ENCODE measurements at regions not wholly inside any gene's neighbourhood (a gene's known extent, or its start where the extent isn't known, plus 50 kb on each side); places are given as distances from the start of the nearest gene placed in this dataset.

- no peak for DNase-seq (ENCODE audit: low spot score)
Observed at GRCh38 chr10:2950546-2950945, 116.8 kb upstream of the PFKP start.

DNA sequence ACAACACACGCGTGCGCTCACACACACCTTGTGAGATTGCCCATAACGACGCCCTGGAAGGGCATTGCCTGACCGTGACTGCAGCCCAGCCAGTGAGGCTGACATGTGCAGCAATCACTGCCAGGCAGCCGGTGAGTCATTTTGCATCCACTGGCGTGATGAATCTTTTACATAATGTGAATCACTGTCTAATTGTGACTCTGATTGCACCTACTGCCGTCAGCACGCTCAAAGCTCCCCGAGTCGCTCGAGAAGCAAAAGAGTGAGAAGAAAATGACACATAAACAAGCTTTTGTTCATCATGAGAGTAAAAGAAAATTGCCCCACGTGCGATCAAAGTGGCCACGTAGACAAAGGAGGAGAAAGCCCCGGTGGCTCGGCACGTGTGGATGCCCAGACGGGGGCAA lies 117.4 kb upstream of the PFKP start:
- DNase-seq (ENCODE audit: low spot score): no peak

GRCh38 chr10:2949221-2949947 lies 118.0 kb upstream of the PFKP start:
- DNase-seq (ENCODE audit: low spot score): no peak

DNA sequence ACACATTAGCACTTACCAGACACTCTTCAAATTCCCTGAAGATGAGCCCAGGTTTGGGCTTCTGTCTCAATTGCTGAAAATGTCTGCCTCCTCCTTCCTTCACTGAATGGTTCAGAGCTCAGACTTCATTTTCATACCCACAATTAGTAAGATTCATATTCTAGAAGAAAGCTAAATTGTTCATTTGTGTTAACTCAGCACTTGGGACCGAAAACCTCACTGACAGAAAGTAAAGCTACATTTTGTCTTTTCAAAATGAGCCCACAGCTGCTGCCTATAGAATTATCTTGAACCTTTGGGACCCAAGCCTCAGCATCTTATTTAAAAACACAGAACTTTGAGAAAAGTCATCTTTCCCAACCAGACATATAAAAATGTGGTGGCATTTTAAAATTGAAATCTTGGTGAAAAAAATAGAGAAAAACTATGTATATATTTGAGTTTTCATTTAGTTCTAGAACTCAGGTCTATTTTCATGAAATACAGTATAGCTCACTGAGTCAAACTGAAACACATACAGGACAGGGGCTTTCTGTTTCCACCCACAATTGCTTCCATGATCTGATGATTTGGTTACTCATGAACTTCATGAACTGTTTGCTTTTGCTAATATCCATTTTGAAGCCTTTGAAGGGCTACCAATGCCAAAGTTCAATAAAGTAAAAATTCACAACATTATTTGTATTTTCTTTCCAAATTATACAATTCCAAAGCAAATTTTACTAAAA lies 119.1 kb upstream of the PFKP start:
- DNase-seq (ENCODE audit: low spot score): no peak

DNA sequence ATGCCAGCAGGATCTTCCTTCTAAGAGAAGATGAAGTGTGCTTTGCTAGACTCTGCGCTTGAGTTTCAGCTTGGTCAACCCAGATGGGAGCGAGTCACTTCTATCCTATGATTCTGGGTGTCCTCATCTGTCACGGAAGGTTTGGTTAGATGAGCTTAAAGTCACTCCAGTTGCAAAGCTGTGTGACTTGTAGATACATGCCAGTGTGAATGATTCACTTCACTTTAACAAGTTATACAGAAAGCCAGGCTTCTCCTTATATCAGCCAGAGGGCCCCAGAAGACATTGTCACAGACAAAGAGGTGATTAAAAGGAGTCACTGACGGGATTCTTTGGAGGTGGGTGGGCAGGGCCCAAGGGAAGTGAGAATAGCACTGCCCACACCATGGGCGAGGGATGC lies 122.6 kb upstream of the PFKP start:
- DNase-seq (ENCODE audit: low spot score): no peak

GRCh38 chr10:2943932-2944614 lies 123.3 kb upstream of the PFKP start:
- no peak for DNase-seq (ENCODE audit: low spot score)

- no peak for DNase-seq (ENCODE audit: low spot score)
Observed at GRCh38 chr10:2942938-2943337, 124.4 kb upstream of the PFKP start.

GRCh38 chr10:2938869-2939268 lies 128.5 kb upstream of the PFKP start:
- no peak for DNase-seq (ENCODE audit: low spot score)

DNA sequence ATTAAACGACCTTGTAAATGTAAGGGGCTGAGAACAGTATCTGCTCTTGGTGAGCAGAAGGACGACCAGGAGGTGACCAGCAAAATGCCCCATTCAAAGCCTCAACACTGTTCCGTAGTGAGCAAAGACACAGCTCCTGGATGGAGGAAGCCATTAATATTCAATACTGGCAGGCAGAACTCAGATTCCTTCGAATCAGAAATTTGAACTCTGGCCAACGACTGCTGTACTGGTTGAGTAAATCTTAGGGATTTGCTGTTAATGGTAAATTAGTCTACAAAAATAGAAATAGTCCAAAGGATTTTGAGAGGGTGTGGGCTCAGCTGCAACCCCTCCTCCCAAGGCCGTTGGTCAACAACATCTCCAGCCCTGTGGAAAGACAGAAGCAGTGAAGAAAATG lies 130.5 kb upstream of the PFKP start:
- DNase-seq (ENCODE audit: low spot score): no peak

- DNase-seq (ENCODE audit: low spot score): no peak
Observed at GRCh38 chr10:2935647-2936386, 131.5 kb upstream of the PFKP start.

DNA sequence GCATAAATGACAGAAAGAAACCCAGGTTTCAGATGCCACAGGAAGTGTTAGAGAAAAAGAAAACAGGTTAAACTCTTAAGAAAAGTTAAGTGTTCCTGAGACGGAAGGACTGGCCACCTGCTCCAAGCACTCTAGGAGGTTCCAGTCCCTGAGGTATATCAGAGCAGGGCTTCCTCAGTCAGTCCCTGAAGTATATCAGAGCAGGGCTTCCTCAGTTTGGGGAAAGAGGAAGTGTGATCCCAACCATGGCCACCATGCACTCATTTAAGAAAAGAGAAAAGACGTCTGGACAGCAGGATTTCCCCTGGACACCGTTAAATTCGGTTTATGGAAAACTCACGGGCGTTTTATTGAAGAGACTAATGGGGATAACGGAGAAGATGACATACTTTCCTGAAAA lies 133.4 kb upstream of the PFKP start:
- no peak for DNase-seq (ENCODE audit: low spot score)

DNA sequence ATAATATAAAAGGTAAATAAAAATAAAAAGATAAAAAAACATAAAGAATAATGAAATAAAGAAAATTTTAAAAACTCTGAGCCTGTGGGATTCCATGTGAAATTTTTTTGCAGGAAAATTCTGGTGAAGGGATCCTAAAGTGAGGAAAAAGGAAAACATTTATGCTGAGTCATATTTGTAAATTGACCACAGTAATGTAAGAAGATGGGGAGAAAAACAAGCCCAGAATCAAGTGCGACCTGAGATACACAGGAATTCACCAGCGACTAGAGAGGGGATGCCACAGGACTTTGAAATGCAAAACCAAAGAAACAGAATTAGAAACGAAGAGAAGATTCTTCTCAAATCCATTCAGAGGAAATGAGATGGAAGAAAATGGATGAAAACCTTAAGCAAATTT lies 133.8 kb upstream of the PFKP start:
- no peak for DNase-seq (ENCODE audit: low spot score)

- DNase-seq (ENCODE audit: low spot score): no peak
Observed at GRCh38 chr10:2933071-2933470, 134.3 kb upstream of the PFKP start.

DNA sequence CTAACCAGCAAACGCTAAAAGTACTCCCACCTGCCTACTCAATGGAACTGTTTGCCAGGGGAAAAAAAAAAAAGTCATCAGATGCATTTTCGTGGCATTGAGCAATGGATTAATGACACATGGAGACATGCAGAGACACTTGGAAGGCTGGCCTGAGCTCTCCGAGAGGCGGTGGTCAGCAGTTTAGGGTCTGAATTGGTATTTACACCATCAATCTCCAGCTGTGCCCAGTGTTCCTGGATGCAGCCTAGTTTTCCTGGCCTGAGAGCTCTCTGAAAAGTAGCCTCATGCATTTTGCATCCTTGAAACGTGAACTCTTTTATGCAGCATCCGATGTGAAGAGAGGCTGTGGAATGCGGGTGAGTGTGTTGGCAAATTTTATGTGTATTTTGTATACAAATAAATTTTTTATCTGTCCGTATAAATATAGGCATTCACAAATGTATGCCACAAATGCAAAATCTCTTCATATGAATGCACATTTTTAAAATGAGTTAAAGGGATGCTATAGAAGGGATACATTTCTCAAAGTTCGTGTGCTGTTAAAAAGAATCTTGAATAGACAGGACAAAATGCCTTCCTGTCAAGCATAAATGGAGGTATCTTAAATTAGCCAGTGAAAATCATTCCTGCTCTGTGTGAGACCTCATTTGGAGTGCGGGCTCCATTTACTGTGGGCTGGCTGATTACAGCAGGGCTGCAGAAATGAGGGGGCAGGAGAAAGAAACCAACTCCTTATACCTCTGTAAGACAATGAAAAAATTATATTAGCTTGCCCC lies 137.7 kb upstream of the PFKP start:
- no peak for DNase-seq (ENCODE audit: low spot score)

DNA sequence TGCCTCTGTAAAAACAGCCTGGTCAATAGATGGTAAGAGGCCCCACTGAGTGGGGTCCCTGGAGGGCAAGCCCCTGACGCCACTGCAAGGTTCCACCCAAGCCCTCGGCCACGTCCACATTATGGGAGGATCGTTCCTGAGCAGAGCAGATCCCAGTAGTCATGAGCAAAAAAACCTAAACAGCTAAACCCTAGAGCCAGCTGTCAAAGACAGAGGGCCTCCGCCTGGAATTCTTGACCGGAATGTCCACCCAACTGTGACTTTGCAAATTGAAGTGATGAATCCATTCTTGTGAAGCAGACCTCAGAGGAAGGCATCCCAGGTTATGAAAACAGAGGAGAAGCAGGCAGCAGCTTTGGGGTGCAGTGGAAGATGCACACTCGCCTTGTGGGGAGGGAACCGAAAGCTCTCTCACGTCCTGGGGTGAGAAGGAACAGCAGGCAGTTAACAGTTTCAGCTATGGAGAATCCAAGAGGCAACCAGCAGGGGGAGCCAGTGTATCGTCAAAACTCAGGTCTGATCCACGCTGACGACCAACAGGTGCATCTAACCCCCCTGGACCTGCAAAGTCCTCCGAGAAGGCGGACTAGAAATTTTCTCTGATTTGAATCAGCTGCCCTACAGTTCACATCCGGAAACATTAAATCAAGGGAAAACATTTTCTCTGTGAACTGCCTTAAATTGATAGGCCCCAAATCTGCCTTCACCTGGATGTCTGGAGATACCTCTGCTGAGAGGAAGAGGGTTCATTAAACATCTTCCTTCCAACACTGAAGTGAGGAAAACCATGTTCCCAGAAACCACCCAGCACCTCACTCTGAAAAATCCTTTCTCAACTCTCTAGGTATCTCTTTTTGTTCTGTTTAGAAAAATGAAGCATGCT lies 139.1 kb upstream of the PFKP start:
- DNase-seq (ENCODE audit: low spot score): peak; percentile 60

- DNase-seq (ENCODE audit: low spot score): no peak
Observed at GRCh38 chr10:2926918-2927660, 140.3 kb upstream of the PFKP start.

DNA sequence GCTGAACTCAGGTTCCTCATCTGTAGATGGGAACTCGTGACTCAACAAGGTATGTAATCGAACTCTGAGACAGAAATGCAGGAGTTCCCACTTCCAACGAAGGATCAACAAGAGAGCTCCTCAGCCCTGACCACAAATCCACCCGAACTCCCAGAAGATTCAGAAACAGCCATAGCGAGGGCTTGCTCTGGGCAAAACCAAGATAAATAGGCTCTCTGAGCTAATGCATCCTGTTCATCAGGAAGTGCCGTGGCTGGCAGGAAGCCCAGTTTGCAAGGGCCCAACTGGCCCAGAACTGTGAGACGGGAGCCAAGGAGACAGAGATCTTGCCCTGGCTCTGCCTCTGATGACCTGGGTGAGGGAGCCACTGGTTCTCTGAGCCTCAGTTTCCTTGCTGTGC lies 141.7 kb upstream of the PFKP start:
- no peak for DNase-seq (ENCODE audit: low spot score)

- no peak for DNase-seq (ENCODE audit: low spot score)
Observed at GRCh38 chr10:2924431-2924830, 142.9 kb upstream of the PFKP start.

GRCh38 chr10:2921956-2922680 lies 145.2 kb upstream of the PFKP start:
- DNase-seq (ENCODE audit: low spot score): no peak

Measured in hematopoietic multipotent progenitor cell treated with erythropoietin and hydrocortisone succinate and interleukin-3 and kit ligand, for 17 days (in vitro differentiated cells).